Pulmonary artery endothelial cell (primary cell): ENCODE measurements at regions not wholly inside any gene's neighbourhood (a gene's known extent, or its start where the extent isn't known, plus 50 kb on each side); places are given as distances from the start of the nearest gene placed in this dataset.
"Not testable (repeated sequence)": the region's sequence is repeated elsewhere in the genome, so short reads cannot be mapped to it uniquely, and the experiment has no call there.

Experiments used
- DNase-seq: peaks from one replicate; pipeline ENCODE4 v3.0.0-alpha.2; 2011; ENCODE audit warnings: low read depth, low spot score

GRCh38 chr1:109857702-109858101 lies 52.9 kb upstream of the CSF1 start:
- not testable (repeated sequence) for DNase-seq

- DNase-seq: not testable (repeated sequence)
These were observed 54.7 kb upstream of the CSF1 start for GRCh38 chr1:109855986-109856385.

GRCh38 chr1:109853972-109854371 lies 56.7 kb upstream of the CSF1 start:
- DNase-seq: not testable (repeated sequence)

- DNase-seq: peak; percentile 49
These were observed 58.2 kb upstream of the CSF1 start for GRCh38 chr1:109852221-109853015.

- DNase-seq: no peak
These were observed 59.8 kb upstream of the CSF1 start for GRCh38 chr1:109850827-109851226.

- DNase-seq: no peak
These were observed 60.5 kb upstream of the CSF1 start for GRCh38 chr1:109850194-109850593.

- DNase-seq: no peak
These were observed 61.0 kb upstream of the CSF1 start for GRCh38 chr1:109849655-109850054.

GRCh38 chr1:109847251-109847650 lies 63.4 kb upstream of the CSF1 start:
- DNase-seq: no peak

- no peak for DNase-seq
These were observed 63.8 kb upstream of the CSF1 start for GRCh38 chr1:109846846-109847245.

- no peak for DNase-seq
These were observed 64.5 kb upstream of the CSF1 start for GRCh38 chr1:109846162-109846561.

GRCh38 chr1:109845658-109846057 lies 65.0 kb upstream of the CSF1 start:
- no peak for DNase-seq

- DNase-seq: no peak
These were observed 66.0 kb upstream of the CSF1 start for GRCh38 chr1:109844609-109845008.

- no peak for DNase-seq
These were observed 70.5 kb upstream of the CSF1 start for GRCh38 chr1:109840011-109840629.

GRCh38 chr1:109839276-109839675 lies 71.4 kb upstream of the CSF1 start:
- not testable (repeated sequence) for DNase-seq

GRCh38 chr1:109838838-109839240 lies 71.8 kb upstream of the CSF1 start:
- DNase-seq: no peak

GRCh38 chr1:109837852-109838570 lies 72.6 kb upstream of the CSF1 start:
- no peak for DNase-seq

GRCh38 chr1:109835645-109836044 lies 71.9 kb upstream of the EPS8L3 start:
- DNase-seq: not testable (repeated sequence)

- no peak for DNase-seq
These were observed 71.2 kb upstream of the EPS8L3 start for GRCh38 chr1:109834951-109835350.

- no peak for DNase-seq
These were observed 69.2 kb upstream of the EPS8L3 start for GRCh38 chr1:109832945-109833344.

- no peak for DNase-seq
These were observed 65.2 kb upstream of the EPS8L3 start for GRCh38 chr1:109828756-109829505.

- no peak for DNase-seq
These were observed 64.3 kb upstream of the EPS8L3 start for GRCh38 chr1:109827986-109828385.

GRCh38 chr1:109827466-109827865 lies 63.7 kb upstream of the EPS8L3 start:
- DNase-seq: no peak
